IPS-NIHi7 (cell line): ENCODE measurements at regions not wholly inside any gene's neighbourhood (a gene's known extent, or its start where the extent isn't known, plus 50 kb on each side); places are given as distances from the start of the nearest gene placed in this dataset.
"Not testable (repeated sequence)": the region's sequence is repeated elsewhere in the genome, so short reads cannot be mapped to it uniquely, and the experiment has no call there.

Experiments
- DNase-seq: peaks from one replicate; pipeline ENCODE4 v3.0.0; 2012; ENCODE audit warnings: mixed read lengths; ENCODE audit errors: extremely low spot score

GRCh38 chr6:92161953-92162352 is 1257.4 kb downstream of the EPHA7 start:
- DNase-seq: no peak

GRCh38 chr6:92160226-92160625 is 1259.1 kb downstream of the EPHA7 start:
- DNase-seq: no peak

GRCh38 chr6:92159046-92159445 is 1260.3 kb downstream of the EPHA7 start:
- DNase-seq: no peak

- DNase-seq: no peak
Observed at GRCh38 chr6:92150553-92150952, 1268.8 kb downstream of the EPHA7 start.

- DNase-seq: no peak
Observed at GRCh38 chr6:92147246-92147645, 1272.1 kb downstream of the EPHA7 start.

- DNase-seq: no peak
Observed at GRCh38 chr6:92139601-92140000, 1279.8 kb downstream of the EPHA7 start.

GRCh38 chr6:92132957-92133356 is 1286.4 kb downstream of the EPHA7 start:
- DNase-seq: no peak

- DNase-seq: no peak
Observed at GRCh38 chr6:92132457-92132856, 1286.9 kb downstream of the EPHA7 start.

- DNase-seq: no peak
Observed at GRCh38 chr6:92130944-92131343, 1288.4 kb downstream of the EPHA7 start.

- no peak for DNase-seq
Observed at GRCh38 chr6:92126983-92127382, 1292.4 kb downstream of the EPHA7 start.

- DNase-seq: no peak
Observed at GRCh38 chr6:92126088-92126487, 1293.3 kb downstream of the EPHA7 start.

- DNase-seq: peak; percentile 14
Observed at GRCh38 chr6:92125681-92126080, 1293.7 kb downstream of the EPHA7 start.

- no peak for DNase-seq
Observed at GRCh38 chr6:92124200-92124651, 1295.1 kb downstream of the EPHA7 start.

GRCh38 chr6:92122746-92123145 is 1296.6 kb downstream of the EPHA7 start:
- DNase-seq: peak; percentile 14

- DNase-seq: no peak
Observed at GRCh38 chr6:92121228-92121627, 1298.1 kb downstream of the EPHA7 start.

- DNase-seq: no peak
Observed at GRCh38 chr6:92117800-92118199, 1301.6 kb downstream of the EPHA7 start.

GRCh38 chr6:92114797-92115196 is 1304.6 kb downstream of the EPHA7 start:
- DNase-seq: no peak

GRCh38 chr6:92114091-92114675 is 1305.2 kb downstream of the EPHA7 start:
- DNase-seq: no peak

GRCh38 chr6:92111386-92111785 is 1308.0 kb downstream of the EPHA7 start:
- no peak for DNase-seq

GRCh38 chr6:92110403-92110802 is 1309.0 kb downstream of the EPHA7 start:
- no peak for DNase-seq

GRCh38 chr6:92109956-92110355 is 1309.4 kb downstream of the EPHA7 start:
- no peak for DNase-seq

- no peak for DNase-seq
Observed at GRCh38 chr6:92109256-92109655, 1310.1 kb downstream of the EPHA7 start.

GRCh38 chr6:92086750-92087149 is 1332.6 kb downstream of the EPHA7 start:
- DNase-seq: no peak

GRCh38 chr6:92083914-92084313 is 1335.4 kb downstream of the EPHA7 start:
- DNase-seq: not testable (repeated sequence)
